Activated naive CD8-positive, alpha-beta T cell treated with anti-CD3 and anti-CD28 coated beads, Interleukin-2, amount 50 U/mL, for 24 hours (primary cell): ENCODE measurements at regions not wholly inside any gene's neighbourhood (a gene's known extent, or its start where the extent isn't known, plus 50 kb on each side); places are given as distances from the start of the nearest gene placed in this dataset.
A peak's percentile ranks its signal among the peaks of the same experiment; 100 is the strongest.
"Not testable (repeated sequence)": the region's sequence is repeated elsewhere in the genome, so short reads cannot be mapped to it uniquely, and the experiment has no call there.

Experiments used
- ATAC-seq: fragments of 150-1000 bp; cut with Tn5 transposase; one replicate; pipeline ENCODE4 v1.10.0; 2021
- DNase-seq: peaks from one replicate; pipeline ENCODE4 v3.0.0; 2021
- H3K27ac Mint-ChIP-seq: one replicate; pipeline ENCODE4 v1.8.0; 2021; ENCODE audit warnings: mild to moderate bottlenecking, mixed read lengths
- H3K27me3 Mint-ChIP-seq: one replicate; pipeline ENCODE4 v1.8.0; 2021; ENCODE audit warnings: mixed read lengths
- H3K36me3 Mint-ChIP-seq: one replicate; pipeline ENCODE4 v1.8.0; 2021; ENCODE audit warnings: low read depth, mixed read lengths
- H3K4me1 Mint-ChIP-seq: one replicate; pipeline ENCODE4 v1.8.0; 2021; ENCODE audit warnings: mixed read lengths
- H3K4me3 Mint-ChIP-seq: one replicate; pipeline ENCODE4 v1.8.0; 2021; ENCODE audit warnings: mild to moderate bottlenecking, moderate library complexity, mixed read lengths
- H3K9me3 Mint-ChIP-seq: one replicate; pipeline ENCODE4 v1.8.0; 2021; ENCODE audit warnings: mixed read lengths

GRCh38 chr1:234768171-234768568, 158.2 kb upstream of the IRF2BP2 start:
- Mint-ChIP-seq H3K4me1 (peaks cover 73% of the 10 kb centered on the region), H3K27ac (peak overlapping the region; percentile 90), H3K9me3 (peaks cover 4% of the 10 kb centered on the region), H3K27me3 (no peaks in the 10 kb centered on the region), H3K36me3 (peaks cover 2% of the 10 kb centered on the region), H3K4me3 (peak overlapping the region; percentile 52)
- ATAC-seq (no peak), DNase-seq (peak; percentile 61)

- H3K36me3 Mint-ChIP-seq, result no peaks in the 10 kb centered on the region
- no peak overlapping the region for H3K27ac Mint-ChIP-seq
- ATAC-seq, result no peak
- DNase-seq, result no peak
- H3K27me3 Mint-ChIP-seq, result no peaks in the 10 kb centered on the region
- H3K4me3 Mint-ChIP-seq, result no peak overlapping the region
- H3K9me3 Mint-ChIP-seq, result no peaks in the 10 kb centered on the region
- H3K4me1 Mint-ChIP-seq, result peaks cover 52% of the 10 kb centered on the region
Measured at GRCh38 chr1:234765672-234766071, 155.7 kb upstream of the IRF2BP2 start.

GRCh38 chr1:234765181-234765580, 155.2 kb upstream of the IRF2BP2 start:
- DNase-seq (no peak), ATAC-seq (no peak)
- Mint-ChIP-seq H3K27ac (no peak overlapping the region), H3K36me3 (no peaks in the 10 kb centered on the region), H3K9me3 (no peaks in the 10 kb centered on the region), H3K27me3 (no peaks in the 10 kb centered on the region), H3K4me1 (peaks cover 52% of the 10 kb centered on the region), H3K4me3 (no peak overlapping the region)

GRCh38 chr1:234763910-234764309, 153.9 kb upstream of the IRF2BP2 start:
- DNase-seq, result no peak
- Mint-ChIP-seq H3K36me3 (no peaks in the 10 kb centered on the region), H3K27me3 (no peaks in the 10 kb centered on the region), H3K9me3 (no peaks in the 10 kb centered on the region), H3K4me1 (peaks cover 52% of the 10 kb centered on the region), H3K27ac (no peak overlapping the region), H3K4me3 (no peak overlapping the region)
- ATAC-seq, result no peak

- H3K9me3 Mint-ChIP-seq, result no peaks in the 10 kb centered on the region
- H3K4me1 Mint-ChIP-seq, result peaks cover 50% of the 10 kb centered on the region
- no peak overlapping the region for H3K4me3 Mint-ChIP-seq
- H3K36me3 Mint-ChIP-seq, result no peaks in the 10 kb centered on the region
- H3K27me3 Mint-ChIP-seq, result no peaks in the 10 kb centered on the region
- DNase-seq, result no peak
- ATAC-seq, result no peak
- no peak overlapping the region for H3K27ac Mint-ChIP-seq
Measured at GRCh38 chr1:234763367-234763766, 153.4 kb upstream of the IRF2BP2 start.

- H3K9me3 Mint-ChIP-seq, H3K27ac Mint-ChIP-seq, DNase-seq, ATAC-seq, H3K4me3 Mint-ChIP-seq, H3K27me3 Mint-ChIP-seq, H3K36me3 Mint-ChIP-seq: not testable (repeated sequence)
- peaks cover 47% of the 10 kb centered on the region for H3K4me1 Mint-ChIP-seq
Measured at GRCh38 chr1:234762127-234762526, 152.1 kb upstream of the IRF2BP2 start.

GRCh38 chr1:234760303-234760723, 150.3 kb upstream of the IRF2BP2 start:
- H3K27ac Mint-ChIP-seq, result no peak overlapping the region
- H3K9me3 Mint-ChIP-seq, result no peaks in the 10 kb centered on the region
- H3K4me1 Mint-ChIP-seq, result peaks cover 53% of the 10 kb centered on the region
- H3K36me3 Mint-ChIP-seq, result no peaks in the 10 kb centered on the region
- no peak for ATAC-seq
- DNase-seq, result no peak
- no peak overlapping the region for H3K4me3 Mint-ChIP-seq
- peaks cover 5% of the 10 kb centered on the region for H3K27me3 Mint-ChIP-seq

GRCh38 chr1:234759888-234760287, 149.9 kb upstream of the IRF2BP2 start:
- Mint-ChIP-seq H3K4me3 (no peak overlapping the region), H3K4me1 (peaks cover 50% of the 10 kb centered on the region), H3K27ac (no peak overlapping the region), H3K36me3 (no peaks in the 10 kb centered on the region), H3K27me3 (peaks cover 5% of the 10 kb centered on the region), H3K9me3 (no peaks in the 10 kb centered on the region)
- ATAC-seq, result no peak
- no peak for DNase-seq

GRCh38 chr1:234758851-234759250, 148.9 kb upstream of the IRF2BP2 start:
- ATAC-seq (peak; percentile 75), DNase-seq (no peak)
- Mint-ChIP-seq H3K9me3 (no peaks in the 10 kb centered on the region), H3K27me3 (peaks cover 5% of the 10 kb centered on the region), H3K27ac (peak overlapping the region; percentile 65), H3K4me3 (peak overlapping the region; percentile 28), H3K36me3 (no peaks in the 10 kb centered on the region), H3K4me1 (peaks cover 50% of the 10 kb centered on the region)

GRCh38 chr1:234756857-234757256, 146.9 kb upstream of the IRF2BP2 start:
- no peak overlapping the region for H3K27ac Mint-ChIP-seq
- H3K27me3 Mint-ChIP-seq, result peaks cover 5% of the 10 kb centered on the region
- ATAC-seq, result no peak
- peaks cover 44% of the 10 kb centered on the region for H3K4me1 Mint-ChIP-seq
- DNase-seq, result no peak
- H3K36me3 Mint-ChIP-seq, result no peaks in the 10 kb centered on the region
- H3K4me3 Mint-ChIP-seq, result no peak overlapping the region
- H3K9me3 Mint-ChIP-seq, result no peaks in the 10 kb centered on the region

GRCh38 chr1:234756066-234756774, 146.2 kb upstream of the IRF2BP2 start:
- no peak for DNase-seq
- H3K27ac Mint-ChIP-seq, result no peak overlapping the region
- H3K27me3 Mint-ChIP-seq, result peaks cover 5% of the 10 kb centered on the region
- peaks cover 44% of the 10 kb centered on the region for H3K4me1 Mint-ChIP-seq
- H3K4me3 Mint-ChIP-seq, result no peak overlapping the region
- ATAC-seq, result no peak
- H3K9me3 Mint-ChIP-seq, result no peaks in the 10 kb centered on the region
- H3K36me3 Mint-ChIP-seq, result no peaks in the 10 kb centered on the region

- ATAC-seq, result no peak
- Mint-ChIP-seq H3K36me3 (no peaks in the 10 kb centered on the region), H3K4me3 (no peak overlapping the region), H3K9me3 (no peaks in the 10 kb centered on the region), H3K27ac (no peak overlapping the region), H3K4me1 (peaks cover 40% of the 10 kb centered on the region), H3K27me3 (peaks cover 5% of the 10 kb centered on the region)
- DNase-seq, result no peak
Measured at GRCh38 chr1:234755449-234755863, 145.5 kb upstream of the IRF2BP2 start.

GRCh38 chr1:234753979-234754378, 144.0 kb upstream of the IRF2BP2 start:
- no peak for DNase-seq
- no peak overlapping the region for H3K27ac Mint-ChIP-seq
- no peaks in the 10 kb centered on the region for H3K9me3 Mint-ChIP-seq
- no peaks in the 10 kb centered on the region for H3K36me3 Mint-ChIP-seq
- H3K4me3 Mint-ChIP-seq, result no peak overlapping the region
- ATAC-seq, result no peak
- H3K4me1 Mint-ChIP-seq, result peaks cover 26% of the 10 kb centered on the region
- H3K27me3 Mint-ChIP-seq, result peaks cover 5% of the 10 kb centered on the region

GRCh38 chr1:234752927-234753326, 142.9 kb upstream of the IRF2BP2 start:
- H3K4me3 Mint-ChIP-seq, result no peak overlapping the region
- H3K27ac Mint-ChIP-seq, result no peak overlapping the region
- no peak for DNase-seq
- no peaks in the 10 kb centered on the region for H3K9me3 Mint-ChIP-seq
- ATAC-seq, result no peak
- peaks cover 18% of the 10 kb centered on the region for H3K4me1 Mint-ChIP-seq
- H3K27me3 Mint-ChIP-seq, result peaks cover 5% of the 10 kb centered on the region
- no peaks in the 10 kb centered on the region for H3K36me3 Mint-ChIP-seq

GRCh38 chr1:234751678-234752077, 141.7 kb upstream of the IRF2BP2 start:
- Mint-ChIP-seq H3K9me3 (no peaks in the 10 kb centered on the region), H3K4me1 (peaks cover 8% of the 10 kb centered on the region), H3K27ac (no peak overlapping the region), H3K36me3 (no peaks in the 10 kb centered on the region), H3K27me3 (no peaks in the 10 kb centered on the region), H3K4me3 (no peak overlapping the region)
- DNase-seq, result no peak
- ATAC-seq, result no peak
